H9 (cell line): ENCODE measurements at regions not wholly inside any gene's neighbourhood (a gene's known extent, or its start where the extent isn't known, plus 50 kb on each side); places are given as distances from the start of the nearest gene placed in this dataset.

Experiments used
- DNase-seq: peaks from one replicate; pipeline ENCODE4 v3.0.0-alpha.2; 2017
- H2AFZ ChIP-seq: one replicate; pipeline ENCODE4 v1.6.1; 2013; ENCODE audit warnings: mild to moderate bottlenecking, low read length, control low read depth, moderate library complexity
- H2AK5ac ChIP-seq: 2 replicates; pipeline ENCODE4 v1.6.1; 2013; ENCODE audit warnings: low read length, control low read depth, mixed read lengths; ENCODE audit not compliant: insufficient read length
- H2BK120ac ChIP-seq: one replicate; pipeline ENCODE4 v1.6.1; 2013; ENCODE audit warnings: low read depth, mild to moderate bottlenecking, low read length, control low read depth, inconsistent platforms; ENCODE audit not compliant: poor library complexity, severe bottlenecking
- H2BK12ac ChIP-seq: 2 replicates; pipeline ENCODE4 v1.6.1; 2013; ENCODE audit warnings: low read length, control low read depth, mixed read lengths, low read depth; ENCODE audit not compliant: insufficient read length
- H2BK15ac ChIP-seq: 2 replicates; pipeline ENCODE4 v1.6.1; 2013; ENCODE audit warnings: low read depth, low read length, control low read depth
- H2BK20ac ChIP-seq: one replicate; pipeline ENCODE4 v1.6.1; 2013; ENCODE audit warnings: low read depth, mild to moderate bottlenecking, low read length, control low read depth, inconsistent platforms; ENCODE audit not compliant: poor library complexity, severe bottlenecking
- H2BK5ac ChIP-seq: 2 replicates; pipeline ENCODE4 v1.6.1; 2013; ENCODE audit warnings: low read length, control low read depth, mixed read lengths; ENCODE audit not compliant: insufficient read length
- H3K14ac ChIP-seq: 2 replicates; pipeline ENCODE4 v1.6.1; 2013; ENCODE audit warnings: low read length, control low read depth; ENCODE audit not compliant: insufficient read depth
- H3K18ac ChIP-seq: 2 replicates; pipeline ENCODE4 v1.6.1; 2013; ENCODE audit warnings: low read depth, mild to moderate bottlenecking, mixed read lengths, low read length, control low read depth; ENCODE audit not compliant: insufficient read length
- H3K23ac ChIP-seq: 2 replicates; pipeline ENCODE4 v1.6.1; 2013; ENCODE audit warnings: low read length, control low read depth, mixed read lengths, low read depth; ENCODE audit not compliant: insufficient read length
- H3K23me2 ChIP-seq: 2 replicates; pipeline ENCODE4 v1.6.1; 2013; ENCODE audit warnings: low read depth, mild to moderate bottlenecking, mixed read lengths, low read length, control low read depth; ENCODE audit not compliant: insufficient read length, poor library complexity, severe bottlenecking
- H3K27ac ChIP-seq: 2 replicates; pipeline ENCODE4 v1.5.1; 2013; ENCODE audit warnings: low read length, control low read depth, mixed read lengths, low read depth; ENCODE audit not compliant: insufficient read length
- H3K27me3 ChIP-seq: 2 replicates; pipeline ENCODE4 v1.6.1; 2013; ENCODE audit warnings: low read length, control low read depth, inconsistent platforms; ENCODE audit not compliant: insufficient read depth
- H3K4ac ChIP-seq: 2 replicates; pipeline ENCODE4 v1.6.1; 2013; ENCODE audit warnings: low read depth, mild to moderate bottlenecking, control low read depth, inconsistent platforms, low read length, moderate library complexity
- H3K4me1 ChIP-seq: 2 replicates; pipeline ENCODE4 v1.6.1; 2013; ENCODE audit warnings: low read length, control low read depth, inconsistent platforms; ENCODE audit not compliant: insufficient read depth
- H3K4me2 ChIP-seq: 2 replicates; pipeline ENCODE4 v1.6.1; 2013; ENCODE audit warnings: low read length, control low read depth, mixed read lengths; ENCODE audit not compliant: insufficient read length, insufficient read depth
- H3K56ac ChIP-seq: 2 replicates; pipeline ENCODE4 v1.6.1; 2013; ENCODE audit warnings: low read depth, mild to moderate bottlenecking, mixed read lengths, low read length, control low read depth; ENCODE audit not compliant: insufficient read length
- H3K79me1 ChIP-seq: 2 replicates; pipeline ENCODE4 v1.6.1; 2013; ENCODE audit warnings: low read depth, mild to moderate bottlenecking, moderate library complexity, low read length, control low read depth, inconsistent platforms; ENCODE audit not compliant: insufficient read depth, poor library complexity, severe bottlenecking
- H3K79me2 ChIP-seq: 2 replicates; pipeline ENCODE4 v1.6.1; 2013; ENCODE audit warnings: low read length, control low read depth, inconsistent platforms; ENCODE audit not compliant: insufficient read depth
- H3K9ac ChIP-seq: 2 replicates; pipeline ENCODE4 v1.6.1; 2013; ENCODE audit warnings: low read length, control low read depth, mixed read lengths; ENCODE audit not compliant: insufficient read length; ENCODE audit errors: extremely low read depth
- H3K9me3 ChIP-seq: one replicate; pipeline ENCODE4 v1.6.1; 2013; ENCODE audit warnings: low read depth, low read length, inconsistent platforms; ENCODE audit not compliant: control insufficient read depth
- H3T11ph ChIP-seq: one replicate; pipeline ENCODE4 v1.6.1; 2013; ENCODE audit warnings: mild to moderate bottlenecking, low read length, control low read depth, inconsistent platforms
- H4K20me1 ChIP-seq: one replicate; pipeline ENCODE4 v1.6.1; 2013; ENCODE audit not compliant: control insufficient read depth, insufficient read length, insufficient read depth
- H4K5ac ChIP-seq: 2 replicates; pipeline ENCODE4 v1.6.1; 2013; ENCODE audit warnings: low read depth, mild to moderate bottlenecking, mixed read lengths, low read length, control low read depth; ENCODE audit not compliant: insufficient read length
- H4K8ac ChIP-seq: replicated peaks from 2 replicates; pipeline ENCODE4 v1.6.1; 2013; ENCODE audit warnings: low read length, control low read depth, mixed read lengths, low read depth; ENCODE audit not compliant: insufficient read length
- H4K91ac ChIP-seq: 2 replicates; pipeline ENCODE4 v1.6.1; 2013; ENCODE audit warnings: low read depth, mild to moderate bottlenecking, moderate library complexity, mixed read lengths, low read length, control low read depth; ENCODE audit not compliant: insufficient read length
- H3K27ac Mint-ChIP-seq, 3 experiments: 2 replicates in 2 of 3; 3 replicates in 1 of 3; pipeline ENCODE4 v1.8.0; 2020 to 2021; ENCODE audit warnings: mixed read lengths in 3 of 3, mild to moderate bottlenecking in 1 of 3, moderate library complexity in 1 of 3
- H3K27me3 Mint-ChIP-seq: 2 replicates; pipeline ENCODE4 v1.8.0; 2021; ENCODE audit warnings: low read depth, mild to moderate bottlenecking, moderate library complexity, mixed read lengths
- H3K36me3 Mint-ChIP-seq, 3 experiments: 2 replicates in 2 of 3; 3 replicates in 1 of 3; pipeline ENCODE4 v1.8.0; 2020 to 2021; ENCODE audit warnings: low read depth in 3 of 3, mixed read lengths in 3 of 3; ENCODE audit not compliant: insufficient read depth in 1 of 3
- H3K4me1 Mint-ChIP-seq, 2 experiments: 2 replicates each; pipeline ENCODE4 v1.8.0; 2020; ENCODE audit warnings: mixed read lengths in 2 of 2
- H3K4me3 Mint-ChIP-seq, 2 experiments: 2 replicates in 1 of 2; 3 replicates in 1 of 2; pipeline ENCODE4 v1.8.0; 2020 to 2021; ENCODE audit warnings: mild to moderate bottlenecking in 2 of 2, mixed read lengths in 2 of 2, moderate library complexity in 1 of 2
- H3K9me3 Mint-ChIP-seq, 2 experiments: 2 replicates in 1 of 2; 3 replicates in 1 of 2; pipeline ENCODE4 v1.8.0; 2020; ENCODE audit warnings: mild to moderate bottlenecking in 2 of 2, mixed read lengths in 2 of 2, moderate library complexity in 1 of 2
- CTCF ChIP-seq: fragments of 200-600 bp; sonication (generic); conservative IDR thresholded peaks from 3 replicates; pipeline ENCODE4 v1.8.0; 2021; ENCODE audit warnings: antibody characterized with exemption, mild to moderate bottlenecking
- WGBS: extraction: QIAGEN DNeasy Blood & Tissue Kit; methylation state at CpG from one replicate; pipeline ENCODE4 v1.1.7; 2013; ENCODE audit warnings: missing lambda C conversion rate, low lambda C conversion rate, mixed read lengths; ENCODE audit not compliant: insufficient read length; ENCODE audit errors: extremely low coverage; 5-methylcytosine and 5-hydroxymethylcytosine counted together

DNA sequence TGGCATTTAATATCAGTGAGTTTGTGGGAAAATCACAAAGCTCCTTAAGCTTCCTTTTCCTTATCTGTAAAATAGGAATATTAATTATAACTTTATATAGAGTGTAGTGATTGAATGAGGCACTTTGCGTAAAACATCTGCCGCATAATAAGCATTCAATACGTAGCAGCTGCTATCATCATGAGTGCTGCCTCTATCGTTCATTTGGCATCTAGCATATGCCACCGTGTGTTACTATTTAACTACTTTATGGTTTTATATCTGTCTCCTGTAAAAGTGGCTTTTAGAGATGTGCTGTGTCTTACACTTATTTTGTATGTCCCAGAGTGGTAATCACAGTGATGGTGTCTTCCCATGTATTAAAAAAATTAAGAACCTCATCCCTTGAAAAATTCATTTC, 729.6 kb downstream of the SORCS3 start:
- no peaks in the 10 kb centered on the region for H3K27me3 Mint-ChIP-seq
- H3K27ac Mint-ChIP-seq, result no peak overlapping the region
- Histone ChIP-seq H3K23me2 (no peaks in the 10 kb centered on the region), H3K79me1 (no peaks in the 10 kb centered on the region), H3K4me2 (no peak overlapping the region), H3T11ph (no peak overlapping the region), H2BK12ac (no peak overlapping the region), H2BK15ac (no peak overlapping the region), H3K4me1 (no peaks in the 10 kb centered on the region; the same call in 1 of the 2 replicates), H3K27me3 (no peaks in the 10 kb centered on the region), H3K9ac (no peak overlapping the region), H3K18ac (no peak overlapping the region), H3K4ac (no peak overlapping the region), H3K9me3 (no peaks in the 10 kb centered on the region), H2BK5ac (no peak overlapping the region), H3K79me2 (no peaks in the 10 kb centered on the region), H4K20me1 (no peaks in the 10 kb centered on the region), H2BK120ac (no peak overlapping the region), H3K27ac (no peak overlapping the region), H3K23ac (no peak overlapping the region), H4K5ac (no peak overlapping the region), H4K91ac (no peak overlapping the region), H2BK20ac (no peak overlapping the region), H2AK5ac (no peak overlapping the region), H3K14ac (no peak overlapping the region), H3K56ac (no peak overlapping the region), H2AFZ (no peak overlapping the region), H4K8ac (no peak overlapping the region)
- no CpG with 5 or more reads among the region's 5 CpGs for WGBS
- no peak for DNase-seq
- H3K4me3 Mint-ChIP-seq, result no peak overlapping the region
- no peaks in the 10 kb centered on the region for H3K36me3 Mint-ChIP-seq
- H3K4me1 Mint-ChIP-seq, result peaks cover 0 to 4% of the 10 kb centered on the region in 2 experiments; a peak in 1 of 4 replicates
- TF ChIP-seq CTCF, result no peak
- no peaks in the 10 kb centered on the region for H3K9me3 Mint-ChIP-seq
